ENCODE measurements at regions not wholly inside any gene's neighbourhood (a gene's known extent, or its start where the extent isn't known, plus 50 kb on each side); places are given as distances from the start of the nearest gene placed in this dataset.

DNA sequence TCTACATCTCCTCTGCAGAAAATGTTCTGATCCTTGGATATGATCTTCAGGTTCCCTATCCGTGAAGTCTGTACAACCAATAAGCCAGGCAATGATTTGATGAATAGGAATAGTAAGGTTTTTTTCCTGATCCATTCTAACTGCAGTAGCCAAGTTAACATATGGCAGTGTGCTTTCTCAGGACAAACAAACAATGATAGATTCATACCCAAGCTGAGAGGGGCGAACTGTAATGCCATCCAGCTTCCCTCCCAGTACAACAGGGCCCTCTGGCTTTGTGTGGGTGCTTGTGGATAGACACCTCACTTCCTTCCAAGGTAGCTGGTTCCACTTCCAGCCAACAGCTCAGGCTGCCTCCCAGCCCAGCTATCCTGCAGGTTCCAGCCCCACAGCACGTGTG is 359.2 kb downstream of the CDH26 start:
- ChIA-PET CTCF (ENCODE audit: unreplicated experiment) (interaction anchor here (0.5 kb wide), 1 partner anchor 22 kb away, joined by 3 read pairs; no protein-coding TSS in a partner anchor), POLR2A (no interaction called here)
- Histone ChIP-seq H4K20me1 (ENCODE audit: insufficient read depth, low read length) (no peaks in the 10 kb centered on the region), H3K9me3 (ENCODE audit: low read length) (no peaks in the 10 kb centered on the region), H3K36me3 (ENCODE audit: insufficient read depth, low read length) (no peaks in the 10 kb centered on the region), H3K79me2 (ENCODE audit: insufficient read depth, low read depth, low read length) (no peaks in the 10 kb centered on the region), H3K4me3 (ENCODE audit: low read depth, low read length, poor library complexity, severe bottlenecking) (no peak overlapping the region), H3K4me2 (ENCODE audit: low read length) (no peak overlapping the region), H3K27ac (ENCODE audit: low read depth, low read length, poor library complexity, severe bottlenecking) (no peak overlapping the region), H3K9me2 (ENCODE audit: insufficient read depth, low read length) (no peaks in the 10 kb centered on the region), H2AFZ (ENCODE audit: low read length) (no peak overlapping the region), H3K4me1 (ENCODE audit: insufficient read depth, low read length, poor library complexity, severe bottlenecking) (no peaks in the 10 kb centered on the region)
- DNase-seq (ENCODE audit: low spot score): no peak
- intact Hi-C loops (cut with micrococcal nuclease; ENCODE audit: unreplicated experiment): no loop called here
- BruUV-seq (replicated peaks): no TSS peak
- TF ChIP-seq, protein P1, sequence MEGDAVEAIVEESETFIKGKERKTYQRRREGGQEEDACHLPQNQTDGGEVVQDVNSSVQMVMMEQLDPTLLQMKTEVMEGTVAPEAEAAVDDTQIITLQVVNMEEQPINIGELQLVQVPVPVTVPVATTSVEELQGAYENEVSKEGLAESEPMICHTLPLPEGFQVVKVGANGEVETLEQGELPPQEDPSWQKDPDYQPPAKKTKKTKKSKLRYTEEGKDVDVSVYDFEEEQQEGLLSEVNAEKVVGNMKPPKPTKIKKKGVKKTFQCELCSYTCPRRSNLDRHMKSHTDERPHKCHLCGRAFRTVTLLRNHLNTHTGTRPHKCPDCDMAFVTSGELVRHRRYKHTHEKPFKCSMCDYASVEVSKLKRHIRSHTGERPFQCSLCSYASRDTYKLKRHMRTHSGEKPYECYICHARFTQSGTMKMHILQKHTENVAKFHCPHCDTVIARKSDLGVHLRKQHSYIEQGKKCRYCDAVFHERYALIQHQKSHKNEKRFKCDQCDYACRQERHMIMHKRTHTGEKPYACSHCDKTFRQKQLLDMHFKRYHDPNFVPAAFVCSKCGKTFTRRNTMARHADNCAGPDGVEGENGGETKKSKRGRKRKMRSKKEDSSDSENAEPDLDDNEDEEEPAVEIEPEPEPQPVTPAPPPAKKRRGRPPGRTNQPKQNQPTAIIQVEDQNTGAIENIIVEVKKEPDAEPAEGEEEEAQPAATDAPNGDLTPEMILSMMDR (conservative IDR thresholded peaks at IDR 0.05; ENCODE audit: low read length): no peak
- TF ChIP-seq EZH2phosphoT487 (IDR thresholded peaks at IDR 0.05; ENCODE audit: borderline replicate concordance, low read depth, low read length): no peak

GRCh38 chr20:60321601-60322000 is 363.4 kb downstream of the CDH26 start:
- H3K79me2 ChIP-seq (ENCODE audit: insufficient read depth, low read depth, low read length): no peaks in the 10 kb centered on the region
- no peaks in the 10 kb centered on the region for H4K20me1 ChIP-seq (ENCODE audit: insufficient read depth, low read length)
- no TSS peak for BruUV-seq (replicated peaks)
- H2AFZ ChIP-seq (ENCODE audit: low read length): no peak overlapping the region
- H3K4me3 ChIP-seq (ENCODE audit: low read depth, low read length, poor library complexity, severe bottlenecking): no peak overlapping the region
- no peak overlapping the region for H3K27ac ChIP-seq (ENCODE audit: low read depth, low read length, poor library complexity, severe bottlenecking)
- H3K9me3 ChIP-seq (ENCODE audit: low read length): no peaks in the 10 kb centered on the region
- no peak for DNase-seq (ENCODE audit: low spot score)
- H3K36me3 ChIP-seq (ENCODE audit: insufficient read depth, low read length): no peaks in the 10 kb centered on the region
- no peaks in the 10 kb centered on the region for H3K9me2 ChIP-seq (ENCODE audit: insufficient read depth, low read length)
- H3K4me1 ChIP-seq (ENCODE audit: insufficient read depth, low read length, poor library complexity, severe bottlenecking): no peaks in the 10 kb centered on the region
- H3K4me2 ChIP-seq (ENCODE audit: low read length): no peak overlapping the region
- POLR2A ChIA-PET: interaction anchor here (1.0 kb wide), 1 partner anchor 81 kb away, joined by 3 read pairs; no protein-coding TSS in a partner anchor
- intact Hi-C loops (cut with micrococcal nuclease; ENCODE audit: unreplicated experiment): no loop called here
- no peak for TF ChIP-seq EZH2phosphoT487 (IDR thresholded peaks at IDR 0.05; ENCODE audit: borderline replicate concordance, low read depth, low read length)
- TF ChIP-seq, protein P1 (conservative IDR thresholded peaks at IDR 0.05; ENCODE audit: low read length): no peak
- CTCF ChIA-PET (ENCODE audit: unreplicated experiment): no interaction called here

- intact Hi-C loops (cut with micrococcal nuclease; ENCODE audit: unreplicated experiment): no loop called here
- DNase-seq (ENCODE audit: low spot score): no peak
- CTCF ChIA-PET (ENCODE audit: unreplicated experiment): no interaction called here
- H3K9me2 ChIP-seq (ENCODE audit: insufficient read depth, low read length): no peaks in the 10 kb centered on the region
- no peak overlapping the region for H2AFZ ChIP-seq (ENCODE audit: low read length)
- H3K79me2 ChIP-seq (ENCODE audit: insufficient read depth, low read depth, low read length): no peaks in the 10 kb centered on the region
- H3K9me3 ChIP-seq (ENCODE audit: low read length): no peaks in the 10 kb centered on the region
- POLR2A ChIA-PET: no interaction called here
- H3K4me2 ChIP-seq (ENCODE audit: low read length): no peak overlapping the region
- no peak overlapping the region for H3K27ac ChIP-seq (ENCODE audit: low read depth, low read length, poor library complexity, severe bottlenecking)
- no peaks in the 10 kb centered on the region for H3K36me3 ChIP-seq (ENCODE audit: insufficient read depth, low read length)
- no TSS peak for BruUV-seq (replicated peaks)
- no peaks in the 10 kb centered on the region for H4K20me1 ChIP-seq (ENCODE audit: insufficient read depth, low read length)
- no peak for TF ChIP-seq EZH2phosphoT487 (IDR thresholded peaks at IDR 0.05; ENCODE audit: borderline replicate concordance, low read depth, low read length)
- TF ChIP-seq, protein P1 (conservative IDR thresholded peaks at IDR 0.05; ENCODE audit: low read length): no peak
- H3K4me1 ChIP-seq (ENCODE audit: insufficient read depth, low read length, poor library complexity, severe bottlenecking): peaks cover 5% of the 10 kb centered on the region
- H3K4me3 ChIP-seq (ENCODE audit: low read depth, low read length, poor library complexity, severe bottlenecking): no peak overlapping the region
Observed at GRCh38 chr20:60326821-60327220, 368.6 kb downstream of the CDH26 start.

Data from OCI-LY7 (cell line).